22Rv1 (cell line): ENCODE measurements at regions not wholly inside any gene's neighbourhood (a gene's known extent, or its start where the extent isn't known, plus 50 kb on each side); places are given as distances from the start of the nearest gene placed in this dataset.

ENCODE experiments used
- H3K27ac ChIP-seq: fragments of 450-650 bp; 2 replicates; pipeline ENCODE4 v1.5.1; 2017
- CTCF ChIP-seq: fragments of 450-650 bp; IDR thresholded peaks from 2 replicates; pipeline ENCODE4 v1.5.1; 2017; ENCODE audit warnings: mild to moderate bottlenecking
- ZFX ChIP-seq: fragments of 450-650 bp; IDR thresholded peaks from 2 replicates; pipeline ENCODE4 v1.6.1; 2017; ENCODE audit warnings: antibody characterized with exemption, borderline replicate concordance

GRCh38 chr13:33578786-33579185 lies 239.2 kb upstream of the RFC3 start:
- no peak overlapping the region for H3K27ac ChIP-seq
- TF ChIP-seq CTCF (no peak), ZFX (no peak)

GRCh38 chr13:33582121-33582520 lies 235.8 kb upstream of the RFC3 start:
- no peak for TF ChIP-seq CTCF
- no peak for TF ChIP-seq ZFX
- H3K27ac ChIP-seq: no peak overlapping the region

GRCh38 chr13:33583398-33583797 lies 234.6 kb upstream of the RFC3 start:
- TF ChIP-seq CTCF: no peak
- TF ChIP-seq ZFX: no peak
- H3K27ac ChIP-seq: no peak overlapping the region

GRCh38 chr13:33590936-33591335 lies 227.0 kb upstream of the RFC3 start:
- no peak overlapping the region for H3K27ac ChIP-seq
- TF ChIP-seq CTCF (no peak), ZFX (no peak)

GRCh38 chr13:33606692-33607091 lies 211.3 kb upstream of the RFC3 start:
- TF ChIP-seq CTCF (no peak), ZFX (no peak)
- H3K27ac ChIP-seq: no peak overlapping the region

GRCh38 chr13:33610438-33611120 lies 207.4 kb upstream of the RFC3 start:
- no peak for TF ChIP-seq CTCF
- no peak for TF ChIP-seq ZFX
- H3K27ac ChIP-seq: no peak overlapping the region

- no peak overlapping the region for H3K27ac ChIP-seq
- TF ChIP-seq ZFX: no peak
- TF ChIP-seq CTCF: no peak
These were observed 206.7 kb upstream of the RFC3 start for GRCh38 chr13:33611121-33611805.
